Fibroblast of skin of scalp (primary cell): ENCODE measurements at regions not wholly inside any gene's neighbourhood (a gene's known extent, or its start where the extent isn't known, plus 50 kb on each side); places are given as distances from the start of the nearest gene placed in this dataset.

Experiments used
- DNase-seq: peaks from one replicate; pipeline ENCODE4 v3.0.0-alpha.2; 2013

GRCh38 chr2:62447411-62447810 is 58.6 kb downstream of the TMEM17 start:
- DNase-seq: no peak

- no peak for DNase-seq
These were observed 59.5 kb downstream of the TMEM17 start for GRCh38 chr2:62446491-62446890.

GRCh38 chr2:62443886-62444285 is 62.1 kb downstream of the TMEM17 start:
- DNase-seq: no peak

- DNase-seq: no peak
These were observed 62.5 kb downstream of the TMEM17 start for GRCh38 chr2:62443471-62443870.

GRCh38 chr2:62441824-62442223 is 64.2 kb downstream of the TMEM17 start:
- DNase-seq: no peak

- no peak for DNase-seq
These were observed 64.6 kb downstream of the TMEM17 start for GRCh38 chr2:62441421-62441820.

GRCh38 chr2:62440281-62440946 is 65.6 kb downstream of the TMEM17 start:
- no peak for DNase-seq

- no peak for DNase-seq
These were observed 66.6 kb downstream of the TMEM17 start for GRCh38 chr2:62439425-62439824.

- no peak for DNase-seq
These were observed 68.2 kb downstream of the TMEM17 start for GRCh38 chr2:62437785-62438184.

- DNase-seq: no peak
These were observed 70.3 kb downstream of the TMEM17 start for GRCh38 chr2:62435720-62436119.

- DNase-seq: no peak
These were observed 73.6 kb downstream of the TMEM17 start for GRCh38 chr2:62432407-62432806.

GRCh38 chr2:62431512-62431911 is 74.5 kb downstream of the TMEM17 start:
- no peak for DNase-seq

GRCh38 chr2:62430146-62430545 is 75.8 kb downstream of the TMEM17 start:
- DNase-seq: no peak

- DNase-seq: no peak
These were observed 78.8 kb downstream of the TMEM17 start for GRCh38 chr2:62427146-62427545.

- no peak for DNase-seq
These were observed 79.7 kb downstream of the TMEM17 start for GRCh38 chr2:62426154-62426912.

- DNase-seq: no peak
These were observed 80.3 kb downstream of the TMEM17 start for GRCh38 chr2:62425684-62426083.

- DNase-seq: no peak
These were observed 81.1 kb downstream of the TMEM17 start for GRCh38 chr2:62424899-62425298.

GRCh38 chr2:62423883-62424458 is 82.0 kb downstream of the TMEM17 start:
- no peak for DNase-seq

- DNase-seq: peak; percentile 9
These were observed 82.8 kb downstream of the TMEM17 start for GRCh38 chr2:62423235-62423634.

GRCh38 chr2:62415518-62415917 is 90.5 kb downstream of the TMEM17 start:
- no peak for DNase-seq

- no peak for DNase-seq
These were observed 91.0 kb downstream of the TMEM17 start for GRCh38 chr2:62415019-62415431.

GRCh38 chr2:62413116-62413663 is 92.8 kb downstream of the TMEM17 start:
- DNase-seq: no peak

- DNase-seq: no peak
These were observed 93.7 kb downstream of the TMEM17 start for GRCh38 chr2:62412347-62412742.
